Smooth muscle cell (in vitro differentiated cells): ENCODE measurements at regions not wholly inside any gene's neighbourhood (a gene's known extent, or its start where the extent isn't known, plus 50 kb on each side); places are given as distances from the start of the nearest gene placed in this dataset.

Source experiments
- DNase-seq: peaks from one replicate; lab custom pipeline; 2025; ENCODE audit not compliant: unreplicated experiment; lab: John Stamatoyannopoulos, UW
- H2AFZ ChIP-seq: fragments of 200-600 bp; sonication (generic); 2 replicates; pipeline ENCODE4 v1.6.0; 2016; ENCODE audit warnings: antibody characterized with exemption, low read depth, mild to moderate bottlenecking
- H3F3A ChIP-seq: fragments of 200-600 bp; sonication (generic); 2 replicates; pipeline ENCODE4 v1.6.0; 2017; ENCODE audit warnings: antibody characterized with exemption, low read depth
- H3K27ac ChIP-seq: fragments of 200-600 bp; sonication (generic); 2 replicates; pipeline ENCODE4 v1.5.1; 2016; ENCODE audit warnings: low read depth, mild to moderate bottlenecking
- H3K27me3 ChIP-seq: fragments of 200-600 bp; sonication (generic); 2 replicates; pipeline ENCODE4 v1.6.1; 2016; ENCODE audit warnings: low read depth, mild to moderate bottlenecking
- H3K36me3 ChIP-seq: fragments of 200-600 bp; sonication (generic); 2 replicates; pipeline ENCODE4 v1.5.1; 2016; ENCODE audit warnings: low read depth
- H3K4me1 ChIP-seq: fragments of 200-600 bp; sonication (generic); 2 replicates; pipeline ENCODE4 v1.5.1; 2016; ENCODE audit warnings: low read depth
- H3K4me2 ChIP-seq: fragments of 200-600 bp; sonication (generic); 2 replicates; pipeline ENCODE4 v1.6.0; 2016; ENCODE audit warnings: mild to moderate bottlenecking
- H3K4me3 ChIP-seq: fragments of 200-600 bp; sonication (generic); 2 replicates; pipeline ENCODE4 v1.5.1; 2016; ENCODE audit warnings: mild to moderate bottlenecking
- H3K79me2 ChIP-seq: fragments of 200-600 bp; sonication (generic); 2 replicates; pipeline ENCODE4 v1.6.0; 2016; ENCODE audit warnings: low read depth, mild to moderate bottlenecking
- H3K9ac ChIP-seq: fragments of 200-600 bp; sonication (generic); 2 replicates; pipeline ENCODE4 v1.6.0; 2016; ENCODE audit warnings: low read depth
- H3K9me3 ChIP-seq: fragments of 200-600 bp; sonication (generic); replicated peaks from 2 replicates; pipeline ENCODE4 v1.5.1; 2016; ENCODE audit warnings: low read depth
- H4K20me1 ChIP-seq: fragments of 200-600 bp; sonication (generic); 2 replicates; pipeline ENCODE4 v1.6.0; 2016; ENCODE audit warnings: low read depth
- WGBS: methylation state at CpG from one replicate; pipeline ENCODE4 v1.1.7; 2016; ENCODE audit warnings: low lambda C conversion rate; 5-methylcytosine and 5-hydroxymethylcytosine counted together
- TF ChIP-seq, protein P1 (sequence below): fragments of 200-600 bp; sonication (generic); IDR thresholded peaks from 2 replicates; pipeline ENCODE4 v1.5.1; 2017; ENCODE audit warnings: borderline replicate concordance, mild to moderate bottlenecking, antibody characterized with exemption; ENCODE audit not compliant: insufficient read depth, poor library complexity, severe bottlenecking

DNA sequence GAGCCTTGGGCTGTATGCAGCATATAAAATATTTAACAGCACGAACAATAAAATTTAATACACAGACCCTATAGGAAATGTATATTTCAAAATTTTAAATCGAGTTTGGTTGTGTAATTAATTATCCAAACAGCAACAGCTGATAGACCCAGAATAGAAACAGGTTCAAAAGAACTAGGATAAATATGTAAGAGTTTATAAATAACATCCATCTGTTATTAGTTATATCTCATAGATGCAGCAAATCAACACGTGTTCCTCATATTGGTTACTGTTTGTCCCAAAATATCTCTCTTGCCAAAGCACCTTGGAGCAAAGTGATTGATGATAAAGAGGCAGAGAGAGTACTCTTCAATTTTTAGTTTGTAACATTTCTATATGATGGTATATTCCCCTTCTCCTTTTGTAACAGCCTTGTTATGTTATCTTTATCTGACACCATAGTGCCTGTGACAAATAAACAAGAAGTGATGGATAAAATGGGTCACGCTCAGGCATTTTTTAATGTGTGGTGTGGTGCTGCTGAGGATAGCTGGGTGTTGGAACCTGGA lies 260.6 kb upstream of the NBEA start:
- H3K27ac ChIP-seq: no peak overlapping the region
- no peak overlapping the region for H3K4me3 ChIP-seq
- no peaks in the 10 kb centered on the region for H3K36me3 ChIP-seq
- H4K20me1 ChIP-seq: no peaks in the 10 kb centered on the region
- H3K9ac ChIP-seq: no peak overlapping the region
- H3K79me2 ChIP-seq: no peaks in the 10 kb centered on the region
- H3K4me2 ChIP-seq: no peak overlapping the region
- no peaks in the 10 kb centered on the region for H3F3A ChIP-seq
- H3K4me1 ChIP-seq: no peaks in the 10 kb centered on the region
- H2AFZ ChIP-seq: no peak overlapping the region
- WGBS: 79% methylated on average over 4 of the region's 4 CpGs
- no peaks in the 10 kb centered on the region for H3K27me3 ChIP-seq
- H3K9me3 ChIP-seq: no peaks in the 10 kb centered on the region
- DNase-seq: no peak
- TF ChIP-seq, protein P1, sequence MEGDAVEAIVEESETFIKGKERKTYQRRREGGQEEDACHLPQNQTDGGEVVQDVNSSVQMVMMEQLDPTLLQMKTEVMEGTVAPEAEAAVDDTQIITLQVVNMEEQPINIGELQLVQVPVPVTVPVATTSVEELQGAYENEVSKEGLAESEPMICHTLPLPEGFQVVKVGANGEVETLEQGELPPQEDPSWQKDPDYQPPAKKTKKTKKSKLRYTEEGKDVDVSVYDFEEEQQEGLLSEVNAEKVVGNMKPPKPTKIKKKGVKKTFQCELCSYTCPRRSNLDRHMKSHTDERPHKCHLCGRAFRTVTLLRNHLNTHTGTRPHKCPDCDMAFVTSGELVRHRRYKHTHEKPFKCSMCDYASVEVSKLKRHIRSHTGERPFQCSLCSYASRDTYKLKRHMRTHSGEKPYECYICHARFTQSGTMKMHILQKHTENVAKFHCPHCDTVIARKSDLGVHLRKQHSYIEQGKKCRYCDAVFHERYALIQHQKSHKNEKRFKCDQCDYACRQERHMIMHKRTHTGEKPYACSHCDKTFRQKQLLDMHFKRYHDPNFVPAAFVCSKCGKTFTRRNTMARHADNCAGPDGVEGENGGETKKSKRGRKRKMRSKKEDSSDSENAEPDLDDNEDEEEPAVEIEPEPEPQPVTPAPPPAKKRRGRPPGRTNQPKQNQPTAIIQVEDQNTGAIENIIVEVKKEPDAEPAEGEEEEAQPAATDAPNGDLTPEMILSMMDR: no peak

DNA sequence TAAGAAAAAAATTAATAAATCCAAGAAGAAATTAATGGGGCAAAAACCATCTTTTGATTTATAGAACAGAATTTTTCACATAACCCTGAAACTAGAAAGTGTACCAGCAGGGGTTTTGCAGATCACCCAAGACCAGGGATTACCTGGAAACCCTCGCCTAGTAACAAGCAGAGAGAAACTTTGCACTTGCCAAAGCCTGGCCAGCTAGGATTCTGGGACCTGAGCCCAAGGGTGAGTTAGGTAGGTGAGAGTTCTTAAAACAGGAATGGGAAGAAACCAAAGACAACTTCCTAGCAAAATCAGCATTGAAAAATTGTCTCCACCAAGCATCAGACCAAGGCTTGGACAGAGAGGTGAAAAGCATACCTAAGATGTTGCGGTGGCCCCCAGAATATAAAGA lies 247.0 kb upstream of the NBEA start:
- H3K4me3 ChIP-seq: no peak overlapping the region
- TF ChIP-seq, protein P1: no peak
- no peak overlapping the region for H3K27ac ChIP-seq
- no peaks in the 10 kb centered on the region for H3K36me3 ChIP-seq
- 97% methylated on average over 2 of the region's 2 CpGs for WGBS
- no peak overlapping the region for H3K9ac ChIP-seq
- H3K9me3 ChIP-seq: no peaks in the 10 kb centered on the region
- H3F3A ChIP-seq: no peaks in the 10 kb centered on the region
- no peak for DNase-seq
- H2AFZ ChIP-seq: no peak overlapping the region
- H3K4me1 ChIP-seq: peaks cover 23% of the 10 kb centered on the region
- no peaks in the 10 kb centered on the region for H3K79me2 ChIP-seq
- H3K4me2 ChIP-seq: no peak overlapping the region
- H4K20me1 ChIP-seq: no peaks in the 10 kb centered on the region
- H3K27me3 ChIP-seq: no peaks in the 10 kb centered on the region

DNA sequence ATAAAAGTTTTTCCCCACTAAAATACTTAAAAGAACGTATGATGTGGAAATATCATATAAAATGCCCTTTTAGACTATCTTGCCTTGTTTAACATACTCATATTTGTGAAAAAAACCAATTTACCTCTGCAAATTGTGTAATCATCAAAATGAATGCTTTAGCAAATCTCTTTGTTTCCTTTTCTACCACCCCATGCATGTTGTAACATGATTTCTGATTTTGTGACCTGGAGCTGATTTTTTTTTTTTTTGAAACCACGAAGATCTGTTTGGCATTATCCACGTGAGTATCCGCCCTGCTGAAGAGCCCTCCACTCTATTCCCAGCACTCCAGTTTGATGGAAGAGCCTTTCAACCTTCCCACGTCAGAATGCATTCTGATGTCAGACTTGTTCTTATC lies 245.8 kb upstream of the NBEA start:
- 82% methylated on average over 5 of the region's 5 CpGs for WGBS
- Histone ChIP-seq H4K20me1 (no peaks in the 10 kb centered on the region), H3K9ac (no peak overlapping the region), H3K79me2 (no peaks in the 10 kb centered on the region), H2AFZ (no peak overlapping the region), H3K9me3 (no peaks in the 10 kb centered on the region), H3K4me1 (peaks cover 20% of the 10 kb centered on the region), H3K27me3 (no peaks in the 10 kb centered on the region), H3K36me3 (no peaks in the 10 kb centered on the region), H3K4me2 (no peak overlapping the region), H3F3A (no peaks in the 10 kb centered on the region), H3K27ac (no peak overlapping the region), H3K4me3 (no peak overlapping the region)
- TF ChIP-seq, protein P1: no peak
- DNase-seq: no peak

DNA sequence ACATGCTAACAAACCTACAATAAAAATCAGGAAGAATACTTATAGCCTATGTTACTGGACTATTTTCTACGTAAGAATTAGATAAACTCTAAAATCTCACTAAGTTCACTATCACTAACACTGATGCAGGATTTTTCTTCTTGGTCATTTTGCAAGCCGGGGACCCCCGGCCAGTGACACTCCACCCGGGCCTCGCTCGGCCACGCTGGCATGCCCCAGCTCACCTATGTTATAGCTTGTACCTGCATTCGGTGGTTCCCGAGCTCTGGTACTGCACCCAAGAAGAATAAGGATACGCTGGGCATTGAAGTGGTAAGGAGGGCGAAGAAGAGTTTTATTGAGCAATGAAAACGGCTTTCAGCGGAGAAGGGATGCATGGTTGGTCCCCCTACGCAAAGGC lies 245.3 kb upstream of the NBEA start:
- H3K4me1 ChIP-seq: peaks cover 19% of the 10 kb centered on the region
- no peak for DNase-seq
- no peaks in the 10 kb centered on the region for H3K27me3 ChIP-seq
- H3K36me3 ChIP-seq: no peaks in the 10 kb centered on the region
- H3K9ac ChIP-seq: no peak overlapping the region
- 97% methylated on average over 14 of the region's 14 CpGs for WGBS
- no peak overlapping the region for H3K27ac ChIP-seq
- H3K79me2 ChIP-seq: no peaks in the 10 kb centered on the region
- H3K4me2 ChIP-seq: no peak overlapping the region
- H4K20me1 ChIP-seq: no peaks in the 10 kb centered on the region
- TF ChIP-seq, protein P1: no peak
- no peaks in the 10 kb centered on the region for H3K9me3 ChIP-seq
- H2AFZ ChIP-seq: no peak overlapping the region
- H3K4me3 ChIP-seq: no peak overlapping the region
- H3F3A ChIP-seq: no peaks in the 10 kb centered on the region
